ENCODE measurements at regions not wholly inside any gene's neighbourhood (a gene's known extent, or its start where the extent isn't known, plus 50 kb on each side); places are given as distances from the start of the nearest gene placed in this dataset.

GRCh38 chr9:118578467-118578866 is 790.8 kb downstream of the BRINP1 start:
- Mint-ChIP-seq H3K27me3 (ENCODE audit: low read depth) (no peaks in the 10 kb centered on the region), H3K27ac (no peak overlapping the region), H3K4me3 (no peak overlapping the region), H3K4me1 (no peaks in the 10 kb centered on the region), H3K36me3 (peaks cover 13% of the 10 kb centered on the region), H3K9me3 (no peaks in the 10 kb centered on the region; the same call in none of the 2 replicates)
- POLR2A ChIA-PET = no interaction called here
- no peak for ATAC-seq
- no peak for TF ChIP-seq EMX1 (CRISPR knock-in tag; IDR thresholded peaks at IDR 0.05)
- no peak for TF ChIP-seq E2F5 (CRISPR knock-in tag; IDR thresholded peaks at IDR 0.05)
- TF ChIP-seq MYBL2 (CRISPR knock-in tag; IDR thresholded peaks at IDR 0.05) = no peak
- TF ChIP-seq, protein P1, sequence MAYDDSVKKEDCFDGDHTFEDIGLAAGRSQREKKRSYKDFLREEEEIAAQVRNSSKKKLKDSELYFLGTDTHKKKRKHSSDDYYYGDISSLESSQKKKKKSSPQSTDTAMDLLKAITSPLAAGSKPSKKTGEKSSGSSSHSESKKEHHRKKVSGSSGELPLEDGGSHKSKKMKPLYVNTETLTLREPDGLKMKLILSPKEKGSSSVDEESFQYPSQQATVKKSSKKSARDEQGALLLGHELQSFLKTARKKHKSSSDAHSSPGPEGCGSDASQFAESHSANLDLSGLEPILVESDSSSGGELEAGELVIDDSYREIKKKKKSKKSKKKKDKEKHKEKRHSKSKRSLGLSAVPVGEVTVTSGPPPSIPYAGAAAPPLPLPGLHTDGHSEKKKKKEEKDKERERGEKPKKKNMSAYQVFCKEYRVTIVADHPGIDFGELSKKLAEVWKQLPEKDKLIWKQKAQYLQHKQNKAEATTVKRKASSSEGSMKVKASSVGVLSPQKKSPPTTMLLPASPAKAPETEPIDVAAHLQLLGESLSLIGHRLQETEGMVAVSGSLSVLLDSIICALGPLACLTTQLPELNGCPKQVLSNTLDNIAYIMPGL (CRISPR knock-in tag; IDR thresholded peaks at IDR 0.05) = no peak
- TF ChIP-seq USF2 (CRISPR knock-in tag; IDR thresholded peaks at IDR 0.05) = no peak
- no peak for TF ChIP-seq OVOL2 (CRISPR knock-in tag; IDR thresholded peaks at IDR 0.05; ENCODE audit: borderline replicate concordance)
- no peak for TF ChIP-seq ZNF232 (CRISPR knock-in tag; IDR thresholded peaks at IDR 0.05)
- TF ChIP-seq, protein P2, sequence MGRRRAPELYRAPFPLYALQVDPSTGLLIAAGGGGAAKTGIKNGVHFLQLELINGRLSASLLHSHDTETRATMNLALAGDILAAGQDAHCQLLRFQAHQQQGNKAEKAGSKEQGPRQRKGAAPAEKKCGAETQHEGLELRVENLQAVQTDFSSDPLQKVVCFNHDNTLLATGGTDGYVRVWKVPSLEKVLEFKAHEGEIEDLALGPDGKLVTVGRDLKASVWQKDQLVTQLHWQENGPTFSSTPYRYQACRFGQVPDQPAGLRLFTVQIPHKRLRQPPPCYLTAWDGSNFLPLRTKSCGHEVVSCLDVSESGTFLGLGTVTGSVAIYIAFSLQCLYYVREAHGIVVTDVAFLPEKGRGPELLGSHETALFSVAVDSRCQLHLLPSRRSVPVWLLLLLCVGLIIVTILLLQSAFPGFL (CRISPR knock-in tag; IDR thresholded peaks at IDR 0.05; ENCODE audit: borderline replicate concordance) = no peak
- no peak for TF ChIP-seq ZBTB21 (CRISPR knock-in tag; IDR thresholded peaks at IDR 0.05; ENCODE audit: borderline replicate concordance)
- TF ChIP-seq E2F1 (CRISPR knock-in tag; IDR thresholded peaks at IDR 0.05) = no peak
- no peak for TF ChIP-seq ZNF416 (CRISPR knock-in tag; IDR thresholded peaks at IDR 0.05)
- no peak for TF ChIP-seq MXD4 (CRISPR knock-in tag; IDR thresholded peaks at IDR 0.05; ENCODE audit: borderline replicate concordance)
- TF ChIP-seq ESRRA (CRISPR knock-in tag; IDR thresholded peaks at IDR 0.05; ENCODE audit: borderline replicate concordance) = no peak
- TF ChIP-seq, protein P3, sequence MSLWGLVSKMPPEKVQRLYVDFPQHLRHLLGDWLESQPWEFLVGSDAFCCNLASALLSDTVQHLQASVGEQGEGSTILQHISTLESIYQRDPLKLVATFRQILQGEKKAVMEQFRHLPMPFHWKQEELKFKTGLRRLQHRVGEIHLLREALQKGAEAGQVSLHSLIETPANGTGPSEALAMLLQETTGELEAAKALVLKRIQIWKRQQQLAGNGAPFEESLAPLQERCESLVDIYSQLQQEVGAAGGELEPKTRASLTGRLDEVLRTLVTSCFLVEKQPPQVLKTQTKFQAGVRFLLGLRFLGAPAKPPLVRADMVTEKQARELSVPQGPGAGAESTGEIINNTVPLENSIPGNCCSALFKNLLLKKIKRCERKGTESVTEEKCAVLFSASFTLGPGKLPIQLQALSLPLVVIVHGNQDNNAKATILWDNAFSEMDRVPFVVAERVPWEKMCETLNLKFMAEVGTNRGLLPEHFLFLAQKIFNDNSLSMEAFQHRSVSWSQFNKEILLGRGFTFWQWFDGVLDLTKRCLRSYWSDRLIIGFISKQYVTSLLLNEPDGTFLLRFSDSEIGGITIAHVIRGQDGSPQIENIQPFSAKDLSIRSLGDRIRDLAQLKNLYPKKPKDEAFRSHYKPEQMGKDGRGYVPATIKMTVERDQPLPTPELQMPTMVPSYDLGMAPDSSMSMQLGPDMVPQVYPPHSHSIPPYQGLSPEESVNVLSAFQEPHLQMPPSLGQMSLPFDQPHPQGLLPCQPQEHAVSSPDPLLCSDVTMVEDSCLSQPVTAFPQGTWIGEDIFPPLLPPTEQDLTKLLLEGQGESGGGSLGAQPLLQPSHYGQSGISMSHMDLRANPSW (CRISPR knock-in tag; conservative IDR thresholded peaks at IDR 0.05; ENCODE audit: low read depth) = no peak
- DNase-seq (ENCODE audit: low spot score) = no peak
- CTCF ChIA-PET = no interaction called here

GRCh38 chr9:118583414-118583813 is 785.8 kb downstream of the BRINP1 start:
- ChIA-PET CTCF (interaction anchor here (0.5 kb wide), 1 partner anchor 788 kb away, joined by 3 read pairs; no protein-coding TSS in a partner anchor), POLR2A (interaction anchor here (0.6 kb wide), 1 partner anchor 1065 kb away, joined by 4 read pairs; no protein-coding TSS in a partner anchor)
- TF ChIP-seq TP53 (CRISPR knock-in tag; IDR thresholded peaks at IDR 0.05) = no peak
- TF ChIP-seq, protein P4, sequence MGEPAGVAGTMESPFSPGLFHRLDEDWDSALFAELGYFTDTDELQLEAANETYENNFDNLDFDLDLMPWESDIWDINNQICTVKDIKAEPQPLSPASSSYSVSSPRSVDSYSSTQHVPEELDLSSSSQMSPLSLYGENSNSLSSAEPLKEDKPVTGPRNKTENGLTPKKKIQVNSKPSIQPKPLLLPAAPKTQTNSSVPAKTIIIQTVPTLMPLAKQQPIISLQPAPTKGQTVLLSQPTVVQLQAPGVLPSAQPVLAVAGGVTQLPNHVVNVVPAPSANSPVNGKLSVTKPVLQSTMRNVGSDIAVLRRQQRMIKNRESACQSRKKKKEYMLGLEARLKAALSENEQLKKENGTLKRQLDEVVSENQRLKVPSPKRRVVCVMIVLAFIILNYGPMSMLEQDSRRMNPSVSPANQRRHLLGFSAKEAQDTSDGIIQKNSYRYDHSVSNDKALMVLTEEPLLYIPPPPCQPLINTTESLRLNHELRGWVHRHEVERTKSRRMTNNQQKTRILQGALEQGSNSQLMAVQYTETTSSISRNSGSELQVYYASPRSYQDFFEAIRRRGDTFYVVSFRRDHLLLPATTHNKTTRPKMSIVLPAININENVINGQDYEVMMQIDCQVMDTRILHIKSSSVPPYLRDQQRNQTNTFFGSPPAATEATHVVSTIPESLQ (CRISPR knock-in tag; IDR thresholded peaks at IDR 0.05) = no peak
- TF ChIP-seq NR2C2 (CRISPR knock-in tag; IDR thresholded peaks at IDR 0.05) = no peak
- TF ChIP-seq ZNF532 (CRISPR knock-in tag; IDR thresholded peaks at IDR 0.05; ENCODE audit: borderline replicate concordance) = no peak
- no peak for TF ChIP-seq ETV6 (CRISPR knock-in tag; IDR thresholded peaks at IDR 0.05)

More at GRCh38 chr9:118583414-118583813, 785.8 kb downstream of the BRINP1 start:
- Mint-ChIP-seq H3K36me3 (peaks cover 8% of the 10 kb centered on the region; the same call in 1 of the 2 replicates), H3K27ac (no peak overlapping the region), H3K4me3 (no peak overlapping the region), H3K4me1 (0 out of 2 replicates have a peak, but pooled peaks cover 6% of the 10 kb centered on the region), H3K9me3 (peaks cover 25% of the 10 kb centered on the region), H3K27me3 (ENCODE audit: low read depth) (no peaks in the 10 kb centered on the region)
- no peak for ATAC-seq
- DNase-seq (ENCODE audit: low spot score) = no peak

Data from WTC11 (cell line).